GM19043 (cell line): ENCODE measurements at regions not wholly inside any gene's neighbourhood (a gene's known extent, or its start where the extent isn't known, plus 50 kb on each side); places are given as distances from the start of the nearest gene placed in this dataset.
"Not testable (repeated sequence)": the region's sequence is repeated elsewhere in the genome, so short reads cannot be mapped to it uniquely, and the experiment has no call there.

Experiments
- ATAC-seq: cut with Tn5 transposase; IDR thresholded peaks from one replicate; pipeline ENCODE4 v1.9.1; 2021; ENCODE audit warnings: low read depth; ENCODE audit not compliant: unreplicated experiment

DNA sequence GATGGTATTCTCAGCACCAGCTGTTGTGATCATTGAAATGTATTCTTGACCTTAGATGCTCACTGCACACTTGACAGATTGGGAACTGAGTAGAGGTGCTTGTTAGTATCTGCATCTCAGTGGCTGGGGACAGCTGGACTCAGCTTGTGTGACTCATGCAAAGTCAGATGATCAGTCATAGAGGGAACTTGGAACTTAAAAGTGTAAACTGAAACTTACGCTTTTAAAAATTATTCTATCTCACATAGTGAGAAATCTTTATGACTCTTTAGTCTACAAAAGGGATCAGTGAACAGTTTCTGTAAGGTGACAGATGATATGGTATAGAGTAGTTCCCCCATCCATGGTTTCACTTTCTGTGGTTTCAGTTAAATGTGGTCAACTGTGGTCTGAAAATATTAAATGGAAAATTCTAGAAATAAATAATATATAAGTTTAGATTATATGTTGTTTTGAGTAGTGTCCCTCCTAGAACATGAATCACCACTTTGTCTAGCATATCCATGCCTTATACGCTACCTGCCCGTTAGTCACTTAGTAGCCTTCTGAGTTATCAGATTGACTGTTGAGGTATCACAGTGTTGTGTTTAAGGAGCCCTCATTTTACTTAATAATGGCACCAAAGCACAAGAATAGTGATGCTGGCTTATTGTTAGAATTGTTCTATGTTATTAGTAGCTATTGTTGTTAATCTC is 135.6 kb upstream of the ZNF658 start:
- ATAC-seq = peak; percentile 99

- not testable (repeated sequence) for ATAC-seq
Observed at GRCh38 chr9:66765531-66765930, 135.0 kb upstream of the ZNF658 start.

DNA sequence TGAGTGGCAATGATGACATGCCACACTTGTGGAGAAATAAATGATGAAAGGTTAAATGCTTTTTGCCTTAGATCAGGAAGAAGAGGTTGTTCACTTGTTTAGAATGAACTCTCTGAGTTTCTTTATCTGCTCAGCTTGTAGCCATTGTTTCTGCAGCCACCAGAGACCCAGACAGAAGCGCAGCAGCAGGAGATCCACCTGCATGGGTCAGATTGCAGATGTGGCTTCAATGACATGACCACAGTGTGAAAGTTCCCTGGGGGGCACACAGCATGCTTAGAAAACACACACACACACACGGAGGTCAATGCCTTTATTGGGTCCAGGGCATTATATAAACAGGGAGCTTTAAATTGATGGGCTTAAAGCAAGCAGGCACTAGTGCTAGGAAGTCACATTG is 129.0 kb upstream of the ZNF658 start:
- ATAC-seq = peak; percentile 78

GRCh38 chr9:66774618-66775017 is 125.9 kb upstream of the ZNF658 start:
- ATAC-seq = not testable (repeated sequence)

- ATAC-seq = not testable (repeated sequence)
Observed at GRCh38 chr9:66779944-66780661, 120.4 kb upstream of the ZNF658 start.

- ATAC-seq = not testable (repeated sequence)
Observed at GRCh38 chr9:66781240-66781639, 119.3 kb upstream of the ZNF658 start.

GRCh38 chr9:66782010-66782409 is 118.5 kb upstream of the ZNF658 start:
- ATAC-seq = not testable (repeated sequence)

DNA sequence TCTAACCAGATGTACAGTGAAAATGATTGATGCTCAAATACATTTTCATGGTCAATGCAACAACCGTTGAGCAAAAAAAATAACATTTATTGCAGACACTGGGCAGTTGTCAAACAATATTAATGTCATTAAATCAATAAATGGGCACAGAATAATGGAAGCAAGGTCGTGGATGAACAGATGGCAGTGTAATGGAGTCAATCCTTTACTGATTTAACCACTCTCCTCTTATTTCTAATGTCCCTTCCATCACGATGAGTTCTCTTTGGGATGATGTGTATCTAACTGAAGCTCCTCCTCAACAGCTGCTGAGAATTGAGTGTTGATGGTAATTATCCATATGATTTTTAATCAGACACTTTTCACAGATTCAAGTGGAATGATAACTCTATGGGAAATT is 114.9 kb upstream of the ZNF658 start:
- ATAC-seq = not testable (repeated sequence)

DNA sequence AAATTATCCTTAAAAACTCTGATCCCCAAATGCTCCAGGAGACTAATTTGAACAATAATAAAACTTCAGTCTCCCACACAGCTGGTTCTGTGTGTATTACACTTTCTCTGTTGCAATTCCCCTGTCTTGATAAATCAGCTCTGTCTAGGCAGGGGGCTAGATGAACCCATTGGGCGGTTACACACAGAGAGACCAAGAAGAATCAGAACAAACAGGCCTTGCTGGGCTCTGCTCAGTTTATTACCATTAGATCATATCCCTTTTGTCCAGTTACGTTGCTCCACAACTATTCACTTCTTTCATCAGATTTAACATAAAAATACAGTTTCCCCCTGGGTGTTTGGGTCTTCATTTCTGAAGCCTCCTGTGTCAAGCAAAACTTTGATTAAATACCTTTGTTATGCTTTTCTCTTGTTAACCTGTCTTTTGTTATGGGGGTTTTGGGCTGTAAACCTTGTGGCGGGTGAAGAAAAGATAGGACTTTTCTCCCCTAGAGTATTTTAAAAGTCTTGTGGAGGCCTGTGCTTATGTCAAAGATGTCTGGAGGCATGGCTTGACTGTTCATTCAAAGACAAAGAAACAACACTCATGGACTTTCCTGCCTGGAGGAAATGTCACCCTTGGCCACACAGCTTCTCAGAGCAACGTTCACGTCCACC is 109.3 kb upstream of the ZNF658 start:
- not testable (repeated sequence) for ATAC-seq

GRCh38 chr9:66794769-66795168 is 105.8 kb upstream of the ZNF658 start:
- not testable (repeated sequence) for ATAC-seq

- ATAC-seq = not testable (repeated sequence)
Observed at GRCh38 chr9:66795723-66796503, 104.6 kb upstream of the ZNF658 start.

DNA sequence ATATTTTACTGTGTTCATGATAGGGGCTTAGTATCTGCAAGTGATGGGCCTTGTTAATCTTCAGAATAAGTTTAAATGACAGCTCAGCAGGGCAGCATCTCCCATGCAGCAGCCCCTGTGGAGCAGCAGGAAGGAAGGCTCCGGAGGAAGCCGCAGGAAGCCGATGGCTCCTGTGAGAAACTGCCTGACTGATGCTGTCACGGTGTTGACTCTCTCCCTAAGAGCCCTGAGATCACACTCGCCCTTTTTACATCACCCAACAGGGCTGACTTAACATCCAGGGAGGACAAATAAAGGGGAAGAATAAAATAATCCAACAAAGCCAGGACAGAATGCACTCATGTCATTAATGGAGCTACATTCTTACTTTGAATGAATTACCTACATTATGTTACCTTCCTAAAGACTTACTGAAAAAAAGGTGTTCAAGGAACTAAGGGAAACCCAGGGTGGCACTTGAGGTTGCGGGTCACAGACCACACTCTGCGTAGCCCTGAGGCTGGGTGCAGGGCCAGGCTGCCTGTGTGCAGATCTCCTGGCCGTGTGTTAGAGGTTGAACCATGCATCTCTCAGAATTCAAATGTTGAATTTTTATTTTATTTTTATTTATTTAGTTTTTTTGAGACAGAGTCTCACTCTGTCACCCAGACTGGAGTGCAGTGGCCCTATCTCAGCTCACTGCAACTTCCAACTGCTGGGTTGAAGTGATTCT is 102.5 kb upstream of the ZNF658 start:
- not testable (repeated sequence) for ATAC-seq

DNA sequence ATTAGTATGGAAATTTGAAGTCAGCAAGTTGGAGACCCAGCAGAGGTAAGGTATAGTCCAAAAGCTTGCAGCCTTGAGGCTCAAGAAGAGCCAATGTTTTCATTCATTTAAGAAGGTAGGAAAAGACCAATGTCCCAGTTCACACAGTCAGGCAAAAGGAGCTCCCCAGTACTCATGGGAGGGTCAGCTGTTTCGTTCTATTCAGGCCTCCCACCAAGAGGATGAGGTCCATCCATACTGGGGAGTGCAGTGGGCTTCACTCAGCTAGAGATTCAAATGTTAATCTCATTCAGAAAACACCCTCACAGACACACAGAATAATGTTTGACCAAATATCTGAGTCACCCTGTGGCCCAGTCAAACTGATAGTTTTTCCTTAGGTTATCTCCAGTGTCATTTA is 96.9 kb upstream of the ZNF658 start:
- ATAC-seq = not testable (repeated sequence)

DNA sequence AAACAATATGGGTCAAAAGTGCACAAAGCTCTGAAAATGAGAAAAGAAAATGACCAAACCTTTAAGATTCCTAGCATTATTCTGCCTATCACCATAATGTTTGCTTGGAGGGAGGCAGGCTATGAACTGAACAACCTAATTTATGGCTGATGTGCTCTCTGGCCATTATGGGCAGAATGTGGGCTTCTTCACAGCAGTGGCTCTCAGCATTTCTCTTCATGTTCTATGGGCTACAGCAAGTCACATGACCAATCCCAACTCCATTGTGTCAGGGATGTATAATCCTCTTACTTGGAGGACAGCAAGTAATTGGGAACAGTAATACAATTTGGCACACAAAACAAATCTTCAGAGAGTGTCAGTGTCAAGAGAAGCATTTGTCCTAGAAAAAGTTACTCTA is 90.3 kb upstream of the ZNF658 start:
- ATAC-seq = not testable (repeated sequence)

DNA sequence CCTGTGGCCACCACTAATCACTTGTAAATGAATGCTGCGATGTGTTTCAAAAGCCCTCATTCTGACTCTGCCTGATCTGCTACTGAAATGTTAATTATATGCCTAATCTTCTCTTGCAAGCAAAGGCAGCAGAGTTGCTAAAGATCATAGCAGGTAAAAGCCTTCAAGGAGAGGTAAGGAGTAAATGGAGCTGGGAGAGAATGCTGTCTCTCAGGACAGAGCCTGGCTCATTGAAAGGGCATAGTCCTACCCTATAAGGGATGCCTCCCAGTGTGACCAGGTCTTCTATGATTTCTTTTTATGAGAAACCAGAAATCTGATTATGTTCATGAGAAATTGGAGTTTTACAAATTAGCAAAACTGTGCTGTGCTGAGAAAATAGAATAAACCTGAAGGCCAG is 88.2 kb upstream of the ZNF658 start:
- not testable (repeated sequence) for ATAC-seq

GRCh38 chr9:66812967-66813366 is 87.6 kb upstream of the ZNF658 start:
- ATAC-seq = not testable (repeated sequence)

DNA sequence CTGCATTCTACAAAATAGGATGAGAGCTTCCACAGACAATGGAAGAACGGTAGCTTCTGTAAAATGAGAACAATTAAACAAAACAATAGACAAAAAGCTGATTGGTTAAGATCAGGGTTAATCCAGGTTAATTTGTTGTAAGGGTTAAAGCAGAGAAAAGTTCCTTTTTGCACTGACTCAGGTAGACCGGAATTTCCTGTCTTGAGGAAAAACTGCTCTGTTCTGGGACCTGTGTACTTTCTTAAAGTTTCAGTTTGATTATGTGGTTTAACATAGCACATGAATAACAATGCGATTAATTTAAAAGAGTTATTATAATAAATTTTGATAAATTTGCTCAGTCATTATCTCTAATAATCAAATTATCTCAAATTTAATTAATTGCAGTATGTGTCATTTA is 86.5 kb upstream of the ZNF658 start:
- not testable (repeated sequence) for ATAC-seq

GRCh38 chr9:66819510-66819909 is 81.0 kb upstream of the ZNF658 start:
- not testable (repeated sequence) for ATAC-seq

- not testable (repeated sequence) for ATAC-seq
Observed at GRCh38 chr9:66820014-66820660, 80.4 kb upstream of the ZNF658 start.
